Fibroblast of skin of abdomen (primary cell): ENCODE measurements at regions not wholly inside any gene's neighbourhood (a gene's known extent, or its start where the extent isn't known, plus 50 kb on each side); places are given as distances from the start of the nearest gene placed in this dataset.
"Not testable (repeated sequence)": the region's sequence is repeated elsewhere in the genome, so short reads cannot be mapped to it uniquely, and the experiment has no call there.

Source experiments
- DNase-seq: peaks from one replicate; pipeline ENCODE4 v3.0.0-alpha.2; 2013

- not testable (repeated sequence) for DNase-seq
These were observed 487.7 kb downstream of the CBLN4 start for GRCh38 chr20:55517584-55517983.

GRCh38 chr20:55515832-55516231 lies 489.5 kb downstream of the CBLN4 start:
- no peak for DNase-seq

- no peak for DNase-seq
These were observed 490.8 kb downstream of the CBLN4 start for GRCh38 chr20:55514531-55514930.

- DNase-seq = no peak
These were observed 491.4 kb downstream of the CBLN4 start for GRCh38 chr20:55513954-55514353.

GRCh38 chr20:55500130-55500529 lies 505.2 kb downstream of the CBLN4 start:
- DNase-seq = no peak

- no peak for DNase-seq
These were observed 516.7 kb downstream of the CBLN4 start for GRCh38 chr20:55488593-55488992.

GRCh38 chr20:55478724-55479450 lies 526.4 kb downstream of the CBLN4 start:
- DNase-seq = no peak

GRCh38 chr20:55472704-55473103 lies 532.6 kb downstream of the CBLN4 start:
- no peak for DNase-seq

GRCh38 chr20:55471052-55472006 lies 534.0 kb downstream of the CBLN4 start:
- no peak for DNase-seq

- DNase-seq = no peak
These were observed 536.2 kb downstream of the CBLN4 start for GRCh38 chr20:55469074-55469473.

- no peak for DNase-seq
These were observed 543.8 kb downstream of the CBLN4 start for GRCh38 chr20:55461519-55461918.

GRCh38 chr20:55456316-55456940 lies 548.9 kb downstream of the CBLN4 start:
- no peak for DNase-seq

GRCh38 chr20:55449091-55449490 lies 556.2 kb downstream of the CBLN4 start:
- DNase-seq = no peak

- no peak for DNase-seq
These were observed 559.0 kb downstream of the CBLN4 start for GRCh38 chr20:55446301-55446700.

- no peak for DNase-seq
These were observed 566.2 kb downstream of the CBLN4 start for GRCh38 chr20:55439070-55439469.

GRCh38 chr20:55437798-55438415 lies 567.4 kb downstream of the CBLN4 start:
- DNase-seq = no peak

GRCh38 chr20:55424968-55425367 lies 580.4 kb downstream of the CBLN4 start:
- DNase-seq = no peak

GRCh38 chr20:55424476-55424875 lies 580.8 kb downstream of the CBLN4 start:
- no peak for DNase-seq

GRCh38 chr20:55417836-55418235 lies 587.5 kb downstream of the CBLN4 start:
- DNase-seq = peak; percentile 40

GRCh38 chr20:55415567-55416142 lies 589.7 kb downstream of the CBLN4 start:
- DNase-seq = no peak

- DNase-seq = not testable (repeated sequence)
These were observed 592.8 kb downstream of the CBLN4 start for GRCh38 chr20:55412508-55412907.

GRCh38 chr20:55406891-55407290 lies 598.4 kb downstream of the CBLN4 start:
- DNase-seq = no peak
